ENCODE measurements at regions not wholly inside any gene's neighbourhood (a gene's known extent, or its start where the extent isn't known, plus 50 kb on each side); places are given as distances from the start of the nearest gene placed in this dataset.
A peak's percentile ranks its signal among the peaks of the same experiment; 100 is the strongest.
"Not testable (repeated sequence)": the region's sequence is repeated elsewhere in the genome, so short reads cannot be mapped to it uniquely, and the experiment has no call there.

- not testable (repeated sequence) for DNase-seq
These were observed 95.1 kb upstream of the FRMD4B start for GRCh38 chr3:69480986-69481385.

DNA sequence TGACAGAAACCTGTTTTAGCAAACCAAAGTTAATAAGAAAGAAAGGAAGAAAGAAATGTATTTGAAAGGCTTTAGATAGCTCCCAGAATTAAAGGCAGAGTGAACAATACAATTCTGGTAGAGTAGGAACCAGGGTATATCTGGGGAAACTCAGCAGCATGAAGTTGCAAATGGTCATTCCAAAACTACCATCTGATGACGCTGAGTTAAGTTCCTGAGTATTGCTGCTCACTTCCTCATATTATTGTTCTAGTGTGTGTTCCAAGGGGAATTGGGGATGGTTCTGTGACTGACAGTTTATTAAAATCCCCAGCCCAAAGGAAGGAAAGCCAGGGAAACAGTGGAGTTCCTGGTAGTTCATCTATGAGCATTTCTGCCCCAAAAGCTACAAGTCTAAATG is 88.3 kb upstream of the FRMD4B start:
- DNase-seq: no peak

- no peak for DNase-seq
These were observed 86.2 kb upstream of the FRMD4B start for GRCh38 chr3:69472093-69472492.

GRCh38 chr3:69463531-69463930 is 77.6 kb upstream of the FRMD4B start:
- no peak for DNase-seq

DNA sequence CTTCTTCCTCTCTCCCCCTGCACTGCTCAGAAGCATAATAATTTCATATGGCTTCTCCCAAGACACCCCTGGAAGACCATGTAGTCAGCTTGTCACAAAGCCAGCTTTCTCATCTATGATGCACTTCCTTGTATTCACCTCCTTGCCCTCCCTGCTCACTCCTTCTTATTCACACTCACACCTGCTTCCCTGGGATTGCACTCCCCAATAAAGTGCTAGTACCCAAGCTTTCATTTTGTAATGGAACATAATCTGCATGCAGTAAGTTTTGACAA is 76.9 kb upstream of the FRMD4B start:
- no peak for DNase-seq

DNA sequence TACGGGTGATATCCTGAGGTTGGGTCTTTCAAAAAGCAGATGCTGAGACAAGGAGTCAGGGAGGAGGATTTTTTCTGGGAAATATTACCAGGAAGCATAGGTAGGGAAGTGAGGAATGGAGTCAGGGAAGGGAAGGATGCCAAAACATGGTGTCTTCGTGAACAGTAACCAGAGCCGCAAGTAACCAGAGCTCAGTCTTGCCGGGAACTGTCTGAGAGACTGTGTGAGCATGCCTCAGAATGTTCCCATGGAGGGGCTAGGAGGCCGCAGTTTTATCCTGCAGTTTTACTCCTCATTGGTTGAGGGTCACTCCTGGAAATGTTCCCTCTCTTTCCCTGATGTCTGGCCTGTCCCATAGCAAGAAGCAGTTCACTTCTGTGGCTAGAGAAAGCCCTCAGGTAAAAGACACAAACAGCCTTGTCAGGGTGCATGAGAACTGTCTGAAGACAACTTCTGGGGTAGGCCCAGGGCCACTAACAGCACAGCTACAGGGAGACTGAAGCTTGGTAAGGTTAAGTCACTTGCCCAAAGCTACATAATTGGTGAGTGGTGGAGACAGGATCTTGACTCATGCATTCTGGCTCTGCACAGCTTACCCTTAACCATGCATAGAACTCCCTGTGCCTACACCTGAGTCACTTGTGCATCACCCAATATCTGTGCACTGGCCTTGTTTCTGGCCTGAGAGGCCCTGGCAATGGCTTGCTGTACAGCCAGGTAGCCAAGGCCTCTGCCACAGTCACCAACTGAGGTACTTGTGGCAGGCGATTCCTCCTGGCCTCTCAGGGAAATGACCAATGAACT is 76.3 kb upstream of the FRMD4B start:
- no peak for DNase-seq

DNA sequence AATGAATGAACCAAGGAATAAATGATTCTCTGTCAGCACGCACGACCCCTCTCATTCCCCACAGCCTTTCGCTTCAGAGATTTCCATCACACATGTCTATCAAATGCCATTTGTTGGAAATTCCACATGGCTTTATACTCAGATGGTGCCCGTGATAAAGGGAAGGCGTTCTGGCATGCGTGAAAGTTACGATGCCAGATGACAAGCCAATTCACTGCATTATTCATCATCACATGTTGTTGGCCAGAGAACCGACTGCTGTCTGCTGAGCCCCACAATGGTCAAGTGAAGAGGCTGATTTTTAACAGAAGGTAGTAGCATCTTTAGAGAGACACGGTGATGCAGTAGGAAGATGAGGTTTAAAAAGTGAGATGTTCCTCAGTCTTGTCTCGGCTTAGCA is 74.1 kb upstream of the FRMD4B start:
- DNase-seq: no peak

- DNase-seq: no peak
These were observed 73.0 kb upstream of the FRMD4B start for GRCh38 chr3:69458803-69459365.

DNA sequence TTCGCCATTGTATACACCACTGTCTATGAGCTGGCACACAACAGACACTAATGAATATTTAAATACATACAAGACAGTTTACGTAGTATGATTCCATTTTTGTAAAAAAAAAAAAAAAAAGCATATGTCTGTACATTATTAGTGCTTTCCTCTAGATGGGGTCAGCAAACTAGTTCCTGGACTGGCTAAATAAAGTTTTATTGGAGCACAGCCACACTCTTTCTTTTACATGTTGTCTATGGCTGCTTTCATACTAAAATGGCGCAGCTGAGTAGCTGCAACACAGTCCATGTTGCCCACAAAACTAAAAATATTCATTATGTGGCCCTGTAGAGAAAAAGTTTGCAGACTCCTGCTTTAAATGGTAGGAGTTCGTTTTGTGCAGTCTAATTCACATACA is 70.7 kb upstream of the FRMD4B start:
- DNase-seq: no peak

DNA sequence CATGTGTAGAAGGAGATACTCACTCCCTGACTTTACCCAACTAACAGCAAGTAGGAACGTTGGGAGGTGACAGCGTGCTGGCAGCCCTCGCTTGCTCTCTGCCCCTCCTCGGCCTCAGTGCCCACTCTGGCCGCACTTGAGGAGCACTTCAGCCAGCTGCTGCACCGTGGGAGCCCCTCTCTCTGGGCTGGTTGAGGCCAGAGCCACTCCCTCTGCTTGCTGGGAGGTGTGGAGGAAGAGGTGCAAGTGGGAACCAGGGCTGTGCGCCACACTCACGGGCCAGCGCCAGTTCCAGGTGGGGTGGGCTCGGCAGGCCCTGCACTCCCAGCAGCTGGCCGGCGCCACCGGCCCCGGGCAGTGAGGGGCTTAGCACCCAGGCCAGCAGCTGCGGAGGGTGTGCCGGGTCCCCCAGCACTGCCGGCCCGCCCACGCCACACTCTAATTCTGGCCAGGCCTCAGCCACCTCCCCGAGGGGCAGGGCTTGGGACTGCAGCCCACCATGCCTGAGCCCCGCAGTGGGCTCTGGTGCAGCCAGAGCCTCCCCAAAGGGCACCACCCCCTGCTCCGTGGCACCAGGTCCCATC is 68.4 kb upstream of the FRMD4B start:
- DNase-seq: no peak

DNA sequence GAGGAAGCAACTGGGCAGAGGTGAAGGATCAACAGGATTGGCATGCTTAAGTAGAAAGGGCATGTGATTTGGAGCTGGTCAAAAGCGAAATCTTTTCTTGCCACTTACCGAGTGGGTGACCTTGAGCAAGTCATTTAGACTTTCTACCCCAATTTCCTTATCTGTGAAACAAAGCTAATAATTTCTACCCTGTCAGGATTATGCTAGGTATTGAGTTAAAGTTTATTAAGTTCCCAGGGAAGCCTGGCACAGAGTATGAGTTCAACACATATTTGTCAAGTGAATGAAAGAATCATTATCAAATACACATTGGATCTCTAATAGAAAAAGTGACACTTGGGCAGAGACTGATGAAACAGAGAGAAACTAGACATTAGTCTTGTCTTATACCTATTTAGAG is 66.4 kb upstream of the FRMD4B start:
- no peak for DNase-seq

DNA sequence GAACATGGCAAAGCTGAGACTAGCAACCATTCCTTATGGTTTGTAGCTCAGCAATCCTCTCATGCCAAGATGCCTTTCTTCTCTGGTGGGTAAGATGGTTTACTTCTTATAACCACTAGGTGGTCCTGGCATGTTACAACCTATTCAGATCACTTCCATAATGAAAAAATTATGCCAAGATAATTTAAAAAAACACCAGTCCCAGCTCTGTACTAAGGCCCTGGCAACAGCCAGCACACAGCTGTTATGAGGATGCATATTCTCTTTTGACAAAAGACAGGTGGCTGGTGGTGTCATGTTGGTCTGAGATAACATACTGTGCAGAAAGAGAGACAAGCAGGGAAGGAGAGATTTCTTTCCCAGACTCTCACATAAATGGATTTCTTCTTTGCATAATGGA is 65.7 kb upstream of the FRMD4B start:
- DNase-seq: no peak

GRCh38 chr3:69448877-69449276 is 63.0 kb upstream of the FRMD4B start:
- no peak for DNase-seq

GRCh38 chr3:69446402-69447072 is 60.6 kb upstream of the FRMD4B start:
- DNase-seq: no peak

DNA sequence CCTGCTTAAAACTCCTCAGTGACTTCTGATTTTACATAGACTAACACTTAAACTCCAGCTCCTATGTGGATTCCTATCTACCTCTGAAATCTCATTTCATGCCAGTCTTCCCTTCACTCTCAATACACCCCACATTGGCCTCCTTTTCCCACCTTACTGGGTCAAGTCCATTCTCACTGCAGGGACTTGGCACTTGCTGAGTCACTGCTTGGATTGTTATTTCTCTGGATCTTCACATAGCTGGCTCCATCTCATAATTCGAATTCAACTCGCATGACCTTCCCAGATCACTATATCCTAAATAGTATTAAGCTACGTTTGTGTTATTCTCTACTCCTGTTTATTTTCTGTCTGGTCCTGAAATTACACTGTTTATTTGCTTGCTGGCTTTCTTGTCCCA is 59.6 kb upstream of the FRMD4B start:
- no peak for DNase-seq

GRCh38 chr3:69445024-69445423 is 59.1 kb upstream of the FRMD4B start:
- DNase-seq: no peak

DNA sequence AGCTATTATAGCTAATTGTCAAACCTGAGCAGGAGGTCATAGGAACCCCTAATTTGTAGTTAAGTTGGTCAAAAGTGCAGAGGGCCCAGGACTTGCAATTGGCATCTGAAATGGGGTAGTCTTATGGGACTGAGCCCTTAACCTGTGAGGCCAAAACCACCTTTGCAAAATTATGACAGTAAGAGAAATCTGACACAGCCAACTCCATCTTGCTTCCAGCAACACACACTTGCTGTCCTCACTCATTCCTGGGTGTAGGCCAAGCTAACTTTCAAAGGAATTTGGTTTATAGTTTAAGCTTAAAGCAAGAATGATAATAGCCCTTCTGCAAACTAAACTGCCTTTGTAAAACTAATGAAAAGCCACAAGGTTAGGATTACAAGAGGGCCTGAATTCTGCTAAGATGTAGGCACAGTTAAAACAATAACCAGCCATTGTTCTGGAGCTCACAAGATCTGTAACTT is 57.6 kb upstream of the FRMD4B start:
- DNase-seq: no peak

DNA sequence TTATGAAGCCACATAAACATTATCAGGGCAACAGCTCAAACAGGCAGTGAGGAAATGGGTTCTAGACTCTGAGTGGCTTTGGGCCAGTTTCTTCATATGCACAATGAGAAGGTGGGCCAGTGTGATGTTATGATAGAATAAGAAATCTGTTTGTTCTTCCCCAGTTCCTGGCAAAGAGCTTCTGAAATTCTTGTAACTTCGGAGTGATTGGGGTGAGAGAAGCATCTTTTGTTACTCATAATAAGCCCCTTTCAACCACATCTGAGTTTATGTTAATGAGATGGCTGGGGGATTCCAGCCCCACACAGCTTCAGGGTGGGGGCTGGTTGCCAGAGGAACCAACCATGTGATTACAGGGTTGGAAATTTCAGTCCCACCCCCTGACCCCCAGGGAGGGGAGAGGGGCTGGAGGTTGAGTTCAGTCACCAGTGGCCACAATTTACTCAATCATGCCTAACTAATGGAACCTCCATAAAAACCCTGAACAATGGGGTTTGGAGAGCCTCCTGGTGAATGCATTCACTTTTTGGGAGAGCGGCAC is 57.0 kb upstream of the FRMD4B start:
- DNase-seq: no peak

GRCh38 chr3:69441732-69442131 is 55.8 kb upstream of the FRMD4B start:
- no peak for DNase-seq

DNA sequence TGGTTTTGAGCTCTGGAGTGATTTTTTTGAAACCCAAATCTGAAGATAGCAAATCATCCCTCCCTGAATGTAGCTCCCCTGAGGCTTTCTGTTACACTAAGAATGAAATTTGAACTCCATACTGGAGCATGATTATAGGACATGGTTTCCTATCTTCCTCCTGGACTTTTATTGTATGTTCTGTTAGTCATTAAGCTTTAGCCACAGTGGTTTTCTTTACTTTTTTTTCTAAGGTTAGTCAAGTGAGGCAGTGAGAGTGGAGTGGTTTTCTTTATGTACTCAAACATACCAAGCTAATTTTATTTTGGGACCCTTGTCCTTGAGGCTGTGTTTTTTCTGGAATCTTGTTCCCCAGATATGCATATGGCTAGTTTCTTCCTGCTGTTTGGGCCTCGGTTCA is 55.2 kb upstream of the FRMD4B start:
- no peak for DNase-seq

DNA sequence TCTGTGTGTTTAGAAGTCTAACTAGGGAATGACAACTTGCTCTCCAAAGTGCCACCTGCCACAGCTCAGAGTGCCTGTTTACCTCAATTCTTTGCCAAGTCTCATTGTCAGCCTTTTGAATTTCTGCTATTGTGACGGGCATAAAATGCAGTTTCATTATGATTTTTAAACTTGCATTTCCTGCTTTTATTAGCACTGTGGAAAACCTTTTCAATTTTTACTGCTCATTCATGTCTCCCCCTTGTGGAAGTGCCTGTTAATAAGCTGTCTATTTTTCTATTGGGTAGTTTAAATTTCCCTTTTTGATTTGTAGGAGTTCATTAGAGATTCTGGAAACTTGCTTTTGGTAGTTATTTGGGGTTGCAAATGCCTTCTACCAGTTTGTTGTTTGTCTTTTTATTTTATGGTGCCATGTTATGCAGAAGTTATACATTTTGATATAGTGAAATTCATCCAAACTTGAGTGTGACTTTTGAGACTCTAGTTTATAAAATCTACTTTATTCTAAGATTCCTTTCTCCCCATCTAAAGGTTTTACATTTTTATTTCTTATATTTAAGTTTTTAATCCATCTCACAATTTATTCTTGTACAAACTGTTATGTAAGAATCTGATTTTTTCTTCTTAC is 53.9 kb upstream of the FRMD4B start:
- DNase-seq: peak in 1 of 2 donors; percentile 35

GRCh38 chr3:69438476-69438875 is 52.6 kb upstream of the FRMD4B start:
- DNase-seq: no peak

All from CD4-positive, alpha-beta T cell treated with Interleukin-4 for 1 hour (primary cell).